LNCaP clone FGC (cell line): ENCODE measurements at regions not wholly inside any gene's neighbourhood (a gene's known extent, or its start where the extent isn't known, plus 50 kb on each side); places are given as distances from the start of the nearest gene placed in this dataset.

Source experiments
- DNase-seq: peaks from one replicate; pipeline ENCODE4 v3.0.0-alpha.2; 2011; ENCODE audit warnings: low read depth
- H3K4me3 ChIP-seq: 2 replicates; pipeline ENCODE4 v1.5.1; 2011; ENCODE audit warnings: mild to moderate bottlenecking, low read depth, low read length, control low read depth
- CTCF ChIP-seq: IDR thresholded peaks from 2 replicates; pipeline ENCODE4 v1.5.1; 2012; ENCODE audit warnings: mild to moderate bottlenecking; ENCODE audit not compliant: control insufficient read depth, insufficient read depth; ENCODE audit errors: extremely low read depth

GRCh38 chr10:128440513-128441160 lies 314.4 kb upstream of the MKI67 start:
- TF ChIP-seq CTCF: no peak
- no peak overlapping the region for H3K4me3 ChIP-seq
- DNase-seq: no peak

GRCh38 chr10:128443925-128444518 lies 317.8 kb upstream of the MKI67 start:
- H3K4me3 ChIP-seq: no peak overlapping the region
- DNase-seq: no peak
- no peak for TF ChIP-seq CTCF

GRCh38 chr10:128448796-128449195 lies 322.6 kb upstream of the MKI67 start:
- no peak overlapping the region for H3K4me3 ChIP-seq
- no peak for DNase-seq
- no peak for TF ChIP-seq CTCF

- H3K4me3 ChIP-seq: no peak overlapping the region
- no peak for DNase-seq
- TF ChIP-seq CTCF: no peak
Measured at GRCh38 chr10:128451879-128452278, 325.7 kb upstream of the MKI67 start.

GRCh38 chr10:128456271-128456670 lies 330.0 kb upstream of the MKI67 start:
- no peak for TF ChIP-seq CTCF
- no peak overlapping the region for H3K4me3 ChIP-seq
- no peak for DNase-seq

GRCh38 chr10:128457136-128457535 lies 330.9 kb upstream of the MKI67 start:
- no peak overlapping the region for H3K4me3 ChIP-seq
- DNase-seq: no peak
- TF ChIP-seq CTCF: no peak

GRCh38 chr10:128461991-128462390 lies 335.8 kb upstream of the MKI67 start:
- H3K4me3 ChIP-seq: no peak overlapping the region
- DNase-seq: no peak
- TF ChIP-seq CTCF: no peak
